Stimulated activated CD4-positive, alpha-beta T cell treated with anti-CD3 and anti-CD28 coated beads, Interleukin-4, amount 100 ng/mL, for 48 hours (primary cell): ENCODE measurements at regions not wholly inside any gene's neighbourhood (a gene's known extent, or its start where the extent isn't known, plus 50 kb on each side); places are given as distances from the start of the nearest gene placed in this dataset.
"Not testable (repeated sequence)": the region's sequence is repeated elsewhere in the genome, so short reads cannot be mapped to it uniquely, and the experiment has no call there.

Source experiments
- DNase-seq, 2 donors: peaks; one replicate each; pipeline ENCODE4 v3.0.0-alpha.2; 2020; ENCODE audit warnings: low read depth in 2 of 2

GRCh38 chr16:88148078-88148477 is 196.8 kb downstream of the BANP start:
- DNase-seq, result not testable (repeated sequence)

- DNase-seq, result not testable (repeated sequence)
Measured at GRCh38 chr16:88148682-88149081, 197.4 kb downstream of the BANP start.

GRCh38 chr16:88149158-88149603 is 197.9 kb downstream of the BANP start:
- DNase-seq, result not testable (repeated sequence)

GRCh38 chr16:88149663-88150062 is 198.4 kb downstream of the BANP start:
- DNase-seq, result not testable (repeated sequence)

GRCh38 chr16:88150456-88151128 is 199.4 kb downstream of the BANP start:
- DNase-seq, result not testable (repeated sequence)

- not testable (repeated sequence) for DNase-seq
Measured at GRCh38 chr16:88151129-88151499, 199.9 kb downstream of the BANP start.

- not testable (repeated sequence) for DNase-seq
Measured at GRCh38 chr16:88151859-88152843, 200.9 kb downstream of the BANP start.

- not testable (repeated sequence) for DNase-seq
Measured at GRCh38 chr16:88152879-88153278, 201.6 kb downstream of the BANP start.

- not testable (repeated sequence) for DNase-seq
Measured at GRCh38 chr16:88153516-88153915, 202.3 kb downstream of the BANP start.

GRCh38 chr16:88154886-88155285 is 203.7 kb downstream of the BANP start:
- not testable (repeated sequence) for DNase-seq

- DNase-seq, result not testable (repeated sequence)
Measured at GRCh38 chr16:88155681-88156080, 204.4 kb downstream of the BANP start.

GRCh38 chr16:88156640-88157283 is 205.5 kb downstream of the BANP start:
- not testable (repeated sequence) for DNase-seq

- DNase-seq, result not testable (repeated sequence)
Measured at GRCh38 chr16:88157686-88158085, 206.5 kb downstream of the BANP start.

- not testable (repeated sequence) for DNase-seq
Measured at GRCh38 chr16:88158256-88159045, 207.2 kb downstream of the BANP start.

GRCh38 chr16:88159046-88159896 is 208.0 kb downstream of the BANP start:
- DNase-seq, result not testable (repeated sequence)

GRCh38 chr16:88159897-88160335 is 208.7 kb downstream of the BANP start:
- DNase-seq, result not testable (repeated sequence)

- DNase-seq, result not testable (repeated sequence)
Measured at GRCh38 chr16:88161191-88161590, 210.0 kb downstream of the BANP start.

- DNase-seq, result not testable (repeated sequence)
Measured at GRCh38 chr16:88161623-88162275, 210.5 kb downstream of the BANP start.

- not testable (repeated sequence) for DNase-seq
Measured at GRCh38 chr16:88162778-88163177, 211.5 kb downstream of the BANP start.
